Natural killer cell (primary cell): ENCODE measurements at regions not wholly inside any gene's neighbourhood (a gene's known extent, or its start where the extent isn't known, plus 50 kb on each side); places are given as distances from the start of the nearest gene placed in this dataset.

ENCODE experiments used
- ATAC-seq, 3 donors: fragments of 150-1000 bp in 2 of 3; fragments of 200-7000 bp in 1 of 3; cut with Tn5 transposase; 1 replicate in 1 of 3; 2 replicates in 2 of 3; pipeline ENCODE4 v1.10.0; 2021; ENCODE audit warnings: mild to moderate bottlenecking in 2 of 3, moderate library complexity in 2 of 3
- DNase-seq, 2 donors: peaks; one replicate each; pipeline versions ENCODE4 v3.0.0 to v3.0.0-alpha.2; 2013 to 2021; ENCODE audit warnings: mixed read lengths in 1 of 2
- H3K27ac ChIP-seq: one replicate; pipeline ENCODE4 v1.5.1; 2013; ENCODE audit warnings: mild to moderate bottlenecking, low read length
- H3K27me3 ChIP-seq: one replicate; pipeline ENCODE4 v1.6.1; 2013; ENCODE audit warnings: low read length; ENCODE audit not compliant: control insufficient read depth, insufficient read depth
- H3K36me3 ChIP-seq: one replicate; pipeline ENCODE4 v1.6.1; 2013; ENCODE audit warnings: low read length; ENCODE audit not compliant: control insufficient read depth, insufficient read depth
- H3K4me1 ChIP-seq: one replicate; pipeline ENCODE4 v1.6.1; 2013; ENCODE audit warnings: low read length; ENCODE audit not compliant: control insufficient read depth, insufficient read depth
- H3K4me3 ChIP-seq: one replicate; pipeline ENCODE4 v1.5.1; 2013; ENCODE audit warnings: low read length
- H3K9me3 ChIP-seq: one replicate; pipeline ENCODE4 v1.6.1; 2013; ENCODE audit warnings: low read length; ENCODE audit not compliant: control insufficient read depth, insufficient read depth
- H3K27ac Mint-ChIP-seq, 2 donors: one replicate each; pipeline ENCODE4 v1.8.0; 2022; ENCODE audit warnings: mild to moderate bottlenecking in 2 of 2, mixed read lengths in 2 of 2, moderate library complexity in 1 of 2
- H3K27me3 Mint-ChIP-seq, 2 donors: one replicate each; pipeline ENCODE4 v1.8.0; 2022; ENCODE audit warnings: low read depth in 2 of 2, mixed read lengths in 2 of 2
- H3K36me3 Mint-ChIP-seq: one replicate; pipeline ENCODE4 v1.8.0; 2022; ENCODE audit warnings: mixed read lengths
- H3K4me1 Mint-ChIP-seq, 2 donors: one replicate each; pipeline ENCODE4 v1.8.0; 2022; ENCODE audit warnings: mixed read lengths in 2 of 2
- H3K4me3 Mint-ChIP-seq: one replicate; pipeline ENCODE4 v1.8.0; 2022; ENCODE audit warnings: mild to moderate bottlenecking, moderate library complexity, mixed read lengths
- H3K9me3 Mint-ChIP-seq, 2 donors: one replicate each; pipeline ENCODE4 v1.8.0; 2022; ENCODE audit warnings: mixed read lengths in 2 of 2
- CTCF ChIP-seq: fragments of 200-600 bp; IDR thresholded peaks from one replicate; pipeline ENCODE4 v1.8.0; 2022; ENCODE audit warnings: antibody characterized with exemption
- WGBS: methylation state at CpG from one replicate; pipeline ENCODE4 v1.1.7; 2013; ENCODE audit warnings: missing lambda C conversion rate; ENCODE audit not compliant: insufficient coverage; 5-methylcytosine and 5-hydroxymethylcytosine counted together
- intact Hi-C: fragments of 100-400 bp; cut with micrococcal nuclease; formaldehyde crosslinking; loops from one replicate; pipeline ENCODE4 v1.14.2; 2022

- Mint-ChIP-seq H3K36me3 (no peaks in the 10 kb centered on the region), H3K27me3 (peaks cover 0 to 2% of the 10 kb centered on the region in 2 donors), H3K4me1 (no peaks in the 10 kb centered on the region), H3K27ac (no peak overlapping the region), H3K4me3 (no peak overlapping the region), H3K9me3 (no peaks in the 10 kb centered on the region)
- Histone ChIP-seq H3K27ac (no peak overlapping the region), H3K4me1 (no peaks in the 10 kb centered on the region), H3K9me3 (no peaks in the 10 kb centered on the region), H3K36me3 (no peaks in the 10 kb centered on the region), H3K27me3 (peaks cover 4% of the 10 kb centered on the region), H3K4me3 (no peak overlapping the region)
- intact Hi-C loops: no loop called here
- no peak for DNase-seq
- TF ChIP-seq CTCF: no peak
- no peak for ATAC-seq
Measured at GRCh38 chr2:195395362-195395761, 261.7 kb upstream of the SLC39A10 start.

GRCh38 chr2:195392446-195393336, 264.3 kb upstream of the SLC39A10 start:
- Mint-ChIP-seq H3K4me3 (no peak overlapping the region), H3K9me3 (no peaks in the 10 kb centered on the region), H3K27me3 (peaks cover 0 to 2% of the 10 kb centered on the region in 2 donors), H3K36me3 (no peaks in the 10 kb centered on the region), H3K27ac (no peak overlapping the region), H3K4me1 (no peaks in the 10 kb centered on the region)
- no peak for TF ChIP-seq CTCF
- no peaks in the 10 kb centered on the region for H3K36me3 ChIP-seq
- no peak overlapping the region for H3K27ac ChIP-seq
- peaks cover 4% of the 10 kb centered on the region for H3K27me3 ChIP-seq
- WGBS: 100% methylated on average over 1 of the region's 2 CpGs
- no peak overlapping the region for H3K4me3 ChIP-seq
- no peaks in the 10 kb centered on the region for H3K4me1 ChIP-seq
- DNase-seq (no peak), ATAC-seq (no peak)
- intact Hi-C loops: no loop called here
- H3K9me3 ChIP-seq: no peaks in the 10 kb centered on the region

GRCh38 chr2:195390686-195391321, 266.2 kb upstream of the SLC39A10 start:
- H3K4me3 ChIP-seq: no peak overlapping the region
- H3K4me1 Mint-ChIP-seq: no peaks in the 10 kb centered on the region
- no peak overlapping the region for H3K27ac ChIP-seq
- no peak for ATAC-seq
- no peak overlapping the region for H3K27ac Mint-ChIP-seq
- no peaks in the 10 kb centered on the region for H3K36me3 ChIP-seq
- no peaks in the 10 kb centered on the region for H3K9me3 ChIP-seq
- H3K36me3 Mint-ChIP-seq: no peaks in the 10 kb centered on the region
- no peak for DNase-seq
- H3K27me3 ChIP-seq: peaks cover 4% of the 10 kb centered on the region
- no peaks in the 10 kb centered on the region for H3K9me3 Mint-ChIP-seq
- WGBS: no CpG with 5 or more reads among the region's 2 CpGs
- intact Hi-C loops: no loop called here
- H3K4me3 Mint-ChIP-seq: no peak overlapping the region
- no peak for TF ChIP-seq CTCF
- no peaks in the 10 kb centered on the region for H3K4me1 ChIP-seq
- H3K27me3 Mint-ChIP-seq: peaks cover 0 to 2% of the 10 kb centered on the region in 2 donors
